CD4-positive, alpha-beta memory T cell (primary cell): ENCODE measurements at regions not wholly inside any gene's neighbourhood (a gene's known extent, or its start where the extent isn't known, plus 50 kb on each side); places are given as distances from the start of the nearest gene placed in this dataset.

Experiments used
- CTCF ChIA-PET: fragments of 350-600 bp; sonication (Branson Sonifier 250); formaldehyde crosslinking; loops from one replicate; lab custom pipeline; 2021; ENCODE audit warnings: inconsistent platforms; ENCODE audit not compliant: partially characterized antibody; lab: Charles Lee
- POLR2A ChIA-PET: fragments of 350-600 bp; sonication (Branson Sonifier 250); formaldehyde crosslinking; loops from one replicate; lab custom pipeline; 2021; ENCODE audit not compliant: partially characterized antibody; lab: Charles Lee
- DNase-seq, 5 donors: peaks; one replicate each; pipeline versions ENCODE4 v3.0.0 to v3.0.0-alpha.2; 2020 to 2022; ENCODE audit warnings: mixed read lengths in 1 of 5
- H3K27ac ChIP-seq: one replicate; pipeline ENCODE4 v1.7.0; 2013; ENCODE audit warnings: low read depth, low read length
- H3K27me3 ChIP-seq: 2 replicates; pipeline ENCODE4 v1.7.0; 2013; ENCODE audit warnings: mild to moderate bottlenecking, low read length, moderate library complexity; ENCODE audit not compliant: insufficient read depth
- H3K36me3 ChIP-seq: 2 replicates; pipeline ENCODE4 v1.7.0; 2013; ENCODE audit warnings: mild to moderate bottlenecking, low read length, moderate library complexity; ENCODE audit not compliant: insufficient read depth
- H3K4me1 ChIP-seq: 2 replicates; pipeline ENCODE4 v1.7.0; 2013; ENCODE audit warnings: mild to moderate bottlenecking, low read length, moderate library complexity; ENCODE audit not compliant: insufficient read depth
- H3K4me3 ChIP-seq, 2 donors: one replicate each; pipeline ENCODE4 v1.7.0; 2013; ENCODE audit warnings: low read length in 2 of 2, mild to moderate bottlenecking in 1 of 2
- H3K9me3 ChIP-seq, 2 donors: one replicate each; pipeline ENCODE4 v1.7.0; 2013; ENCODE audit warnings: low read length in 2 of 2, control low read depth in 1 of 2; ENCODE audit not compliant: control insufficient read depth in 1 of 2
- H3K27ac Mint-ChIP-seq, 7 donors: one replicate each; pipeline ENCODE4 v1.8.0; 2020 to 2021; ENCODE audit warnings: mixed read lengths in 7 of 7, mild to moderate bottlenecking in 6 of 7, inconsistent platforms in 3 of 7, moderate library complexity in 3 of 7
- H3K27me3 Mint-ChIP-seq, 2 donors: one replicate each; pipeline ENCODE4 v1.8.0; 2020 to 2021; ENCODE audit warnings: mixed read lengths in 2 of 2
- H3K36me3 Mint-ChIP-seq, 2 donors: one replicate each; pipeline ENCODE4 v1.8.0; 2020 to 2021; ENCODE audit warnings: mixed read lengths in 2 of 2, inconsistent platforms in 1 of 2, mild to moderate bottlenecking in 1 of 2
- H3K4me1 Mint-ChIP-seq, 4 donors: one replicate each; pipeline ENCODE4 v1.8.0; 2020 to 2021; ENCODE audit warnings: mixed read lengths in 4 of 4, mild to moderate bottlenecking in 1 of 4
- H3K4me3 Mint-ChIP-seq, 8 donors: one replicate each; pipeline ENCODE4 v1.8.0; 2020 to 2021; ENCODE audit warnings: mixed read lengths in 8 of 8, mild to moderate bottlenecking in 7 of 8, moderate library complexity in 6 of 8, inconsistent platforms in 3 of 8
- H3K9me3 Mint-ChIP-seq, 8 donors: one replicate each; pipeline ENCODE4 v1.8.0; 2020 to 2021; ENCODE audit warnings: mixed read lengths in 8 of 8, mild to moderate bottlenecking in 5 of 8, inconsistent platforms in 3 of 8, moderate library complexity in 1 of 8
- intact Hi-C: fragments of 100-400 bp; cut with micrococcal nuclease; formaldehyde crosslinking; loops from one replicate; pipeline ENCODE4 v1.15.1; 2023

GRCh38 chr5:17434982-17435381 lies 63.0 kb upstream of the TAF11L2 start:
- intact Hi-C loops = no loop called here
- Mint-ChIP-seq H3K27me3 (no peaks in the 10 kb centered on the region), H3K4me3 (no peak overlapping the region), H3K9me3 (peaks cover 0 to 24% (median 14%) of the 10 kb centered on the region in 8 donors), H3K27ac (no peak overlapping the region), H3K36me3 (no peaks in the 10 kb centered on the region), H3K4me1 (peaks cover 0 to 5% (median 1%) of the 10 kb centered on the region in 4 donors)
- H3K27ac ChIP-seq = no peak overlapping the region
- no peak for DNase-seq
- H3K4me1 ChIP-seq = no peaks in the 10 kb centered on the region
- no peaks in the 10 kb centered on the region for H3K9me3 ChIP-seq
- no peaks in the 10 kb centered on the region for H3K27me3 ChIP-seq
- H3K4me3 ChIP-seq = no peak overlapping the region
- CTCF ChIA-PET = no interaction called here
- no peaks in the 10 kb centered on the region for H3K36me3 ChIP-seq
- POLR2A ChIA-PET = no interaction called here

- H3K9me3 ChIP-seq = no peaks in the 10 kb centered on the region
- Mint-ChIP-seq H3K27ac (no peak overlapping the region), H3K27me3 (no peaks in the 10 kb centered on the region), H3K36me3 (no peaks in the 10 kb centered on the region), H3K4me1 (peaks cover 0 to 5% (median 1%) of the 10 kb centered on the region in 4 donors), H3K4me3 (peak overlapping the region in 1 of 8 donors; percentile 9), H3K9me3 (peaks cover 0 to 31% (median 21%) of the 10 kb centered on the region in 8 donors)
- intact Hi-C loops = no loop called here
- no peak overlapping the region for H3K27ac ChIP-seq
- no peaks in the 10 kb centered on the region for H3K36me3 ChIP-seq
- CTCF ChIA-PET = no interaction called here
- POLR2A ChIA-PET = no interaction called here
- H3K27me3 ChIP-seq = no peaks in the 10 kb centered on the region
- DNase-seq = no peak
- H3K4me3 ChIP-seq = no peak overlapping the region
- no peaks in the 10 kb centered on the region for H3K4me1 ChIP-seq
Measured at GRCh38 chr5:17436350-17436749, 61.7 kb upstream of the TAF11L2 start.

- Mint-ChIP-seq H3K4me3 (no peak overlapping the region), H3K27ac (no peak overlapping the region), H3K9me3 (peaks cover 0 to 31% (median 21%) of the 10 kb centered on the region in 8 donors), H3K27me3 (no peaks in the 10 kb centered on the region), H3K4me1 (peaks cover 0 to 5% (median 1%) of the 10 kb centered on the region in 4 donors), H3K36me3 (no peaks in the 10 kb centered on the region)
- no peak for DNase-seq
- Histone ChIP-seq H3K36me3 (no peaks in the 10 kb centered on the region), H3K9me3 (no peaks in the 10 kb centered on the region), H3K27ac (no peak overlapping the region), H3K4me1 (no peaks in the 10 kb centered on the region), H3K4me3 (no peak overlapping the region), H3K27me3 (no peaks in the 10 kb centered on the region)
- ChIA-PET CTCF (no interaction called here), POLR2A (no interaction called here)
- intact Hi-C loops = no loop called here
Measured at GRCh38 chr5:17436761-17437221, 61.2 kb upstream of the TAF11L2 start.

DNA sequence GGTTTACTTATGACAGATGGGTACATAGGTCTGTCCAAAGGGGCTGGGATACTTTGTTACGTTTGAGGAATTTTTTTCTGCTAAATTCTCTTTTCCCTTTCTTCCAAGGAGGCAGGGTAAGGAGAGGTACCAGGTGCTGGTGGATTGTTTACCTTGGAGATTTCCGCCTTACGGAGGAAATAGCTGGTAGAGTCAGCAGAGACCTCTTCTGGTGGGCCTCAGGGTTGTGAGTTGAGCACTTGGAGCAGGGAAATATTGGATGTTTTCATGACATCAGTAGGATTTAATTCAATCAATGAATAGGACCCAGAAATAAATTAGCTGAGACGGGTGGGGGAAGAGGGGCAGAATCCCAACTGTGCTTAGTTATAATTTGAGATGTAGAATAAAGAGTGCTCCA lies 60.0 kb upstream of the TAF11L2 start:
- no peak overlapping the region for H3K27ac ChIP-seq
- H3K27me3 ChIP-seq = no peaks in the 10 kb centered on the region
- DNase-seq = no peak
- H3K4me3 ChIP-seq = no peak overlapping the region
- ChIA-PET CTCF (no interaction called here), POLR2A (no interaction called here)
- Mint-ChIP-seq H3K27ac (no peak overlapping the region), H3K27me3 (no peaks in the 10 kb centered on the region), H3K36me3 (no peaks in the 10 kb centered on the region), H3K4me1 (peaks cover 0 to 5% (median 1%) of the 10 kb centered on the region in 4 donors), H3K4me3 (no peak overlapping the region), H3K9me3 (peaks cover 0 to 31% (median 23%) of the 10 kb centered on the region in 8 donors)
- no peaks in the 10 kb centered on the region for H3K4me1 ChIP-seq
- intact Hi-C loops = no loop called here
- no peaks in the 10 kb centered on the region for H3K9me3 ChIP-seq
- no peaks in the 10 kb centered on the region for H3K36me3 ChIP-seq

DNA sequence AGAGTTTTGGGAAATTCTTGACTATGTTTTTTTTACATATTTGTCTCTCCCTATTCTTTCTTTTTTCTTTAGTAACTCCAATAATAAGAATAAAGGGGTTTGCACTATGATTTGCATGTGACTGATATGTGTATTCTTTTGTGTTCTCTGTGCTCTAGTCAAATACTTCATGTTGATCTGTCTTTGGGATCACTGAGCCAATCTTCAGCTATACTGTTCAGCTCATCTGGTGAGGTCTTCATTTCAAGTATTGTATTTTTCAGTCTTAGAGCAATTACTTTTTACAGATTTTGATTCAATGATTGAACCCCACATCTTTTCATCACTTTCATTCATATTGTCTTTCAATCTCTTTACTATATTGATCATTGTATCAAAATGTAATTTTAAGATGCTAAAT lies 58.1 kb upstream of the TAF11L2 start:
- Histone ChIP-seq H3K27ac (no peak overlapping the region), H3K36me3 (no peaks in the 10 kb centered on the region), H3K4me3 (no peak overlapping the region), H3K4me1 (no peaks in the 10 kb centered on the region), H3K9me3 (no peaks in the 10 kb centered on the region), H3K27me3 (no peaks in the 10 kb centered on the region)
- DNase-seq = no peak
- CTCF ChIA-PET = no interaction called here
- no peaks in the 10 kb centered on the region for H3K27me3 Mint-ChIP-seq
- no peaks in the 10 kb centered on the region for H3K36me3 Mint-ChIP-seq
- POLR2A ChIA-PET = no interaction called here
- no peak overlapping the region for H3K27ac Mint-ChIP-seq
- H3K9me3 Mint-ChIP-seq = peaks cover 0 to 33% (median 25%) of the 10 kb centered on the region in 8 donors
- peaks cover 0 to 5% (median 1%) of the 10 kb centered on the region in 4 donors for H3K4me1 Mint-ChIP-seq
- H3K4me3 Mint-ChIP-seq = no peak overlapping the region
- intact Hi-C loops = no loop called here

- Mint-ChIP-seq H3K4me1 (peaks cover 0 to 5% (median 1%) of the 10 kb centered on the region in 4 donors), H3K9me3 (peaks cover 0 to 31% (median 25%) of the 10 kb centered on the region in 8 donors), H3K4me3 (no peak overlapping the region), H3K27me3 (no peaks in the 10 kb centered on the region), H3K27ac (no peak overlapping the region), H3K36me3 (no peaks in the 10 kb centered on the region)
- Histone ChIP-seq H3K27ac (no peak overlapping the region), H3K4me3 (no peak overlapping the region), H3K9me3 (no peaks in the 10 kb centered on the region), H3K4me1 (no peaks in the 10 kb centered on the region), H3K36me3 (no peaks in the 10 kb centered on the region), H3K27me3 (no peaks in the 10 kb centered on the region)
- intact Hi-C loops = no loop called here
- DNase-seq = no peak
- POLR2A ChIA-PET = no interaction called here
- CTCF ChIA-PET = no interaction called here
Measured at GRCh38 chr5:17440766-17441165, 57.3 kb upstream of the TAF11L2 start.

- Mint-ChIP-seq H3K27me3 (no peaks in the 10 kb centered on the region), H3K36me3 (no peaks in the 10 kb centered on the region), H3K9me3 (peaks cover 0 to 31% (median 25%) of the 10 kb centered on the region in 8 donors), H3K4me1 (peaks cover 0 to 5% (median 1%) of the 10 kb centered on the region in 4 donors), H3K27ac (no peak overlapping the region), H3K4me3 (no peak overlapping the region)
- no peaks in the 10 kb centered on the region for H3K4me1 ChIP-seq
- H3K27me3 ChIP-seq = no peaks in the 10 kb centered on the region
- H3K4me3 ChIP-seq = no peak overlapping the region
- POLR2A ChIA-PET = no interaction called here
- H3K36me3 ChIP-seq = no peaks in the 10 kb centered on the region
- H3K27ac ChIP-seq = no peak overlapping the region
- DNase-seq = no peak
- no peaks in the 10 kb centered on the region for H3K9me3 ChIP-seq
- intact Hi-C loops = no loop called here
- CTCF ChIA-PET = no interaction called here
Measured at GRCh38 chr5:17441351-17441750, 56.7 kb upstream of the TAF11L2 start.
